Smooth muscle cell (in vitro differentiated cells): ENCODE measurements at regions not wholly inside any gene's neighbourhood (a gene's known extent, or its start where the extent isn't known, plus 50 kb on each side); places are given as distances from the start of the nearest gene placed in this dataset.
A peak's percentile ranks its signal among the peaks of the same experiment; 100 is the strongest.

Experiments used
- DNase-seq: peaks from one replicate; lab custom pipeline; 2025; ENCODE audit not compliant: unreplicated experiment; lab: John Stamatoyannopoulos, UW
- H2AFZ ChIP-seq: fragments of 200-600 bp; sonication (generic); 2 replicates; pipeline ENCODE4 v1.6.0; 2016; ENCODE audit warnings: antibody characterized with exemption, low read depth, mild to moderate bottlenecking
- H3F3A ChIP-seq: fragments of 200-600 bp; sonication (generic); 2 replicates; pipeline ENCODE4 v1.6.0; 2017; ENCODE audit warnings: antibody characterized with exemption, low read depth
- H3K27ac ChIP-seq: fragments of 200-600 bp; sonication (generic); 2 replicates; pipeline ENCODE4 v1.5.1; 2016; ENCODE audit warnings: low read depth, mild to moderate bottlenecking
- H3K27me3 ChIP-seq: fragments of 200-600 bp; sonication (generic); 2 replicates; pipeline ENCODE4 v1.6.1; 2016; ENCODE audit warnings: low read depth, mild to moderate bottlenecking
- H3K36me3 ChIP-seq: fragments of 200-600 bp; sonication (generic); 2 replicates; pipeline ENCODE4 v1.5.1; 2016; ENCODE audit warnings: low read depth
- H3K4me1 ChIP-seq: fragments of 200-600 bp; sonication (generic); 2 replicates; pipeline ENCODE4 v1.5.1; 2016; ENCODE audit warnings: low read depth
- H3K4me2 ChIP-seq: fragments of 200-600 bp; sonication (generic); 2 replicates; pipeline ENCODE4 v1.6.0; 2016; ENCODE audit warnings: mild to moderate bottlenecking
- H3K4me3 ChIP-seq: fragments of 200-600 bp; sonication (generic); 2 replicates; pipeline ENCODE4 v1.5.1; 2016; ENCODE audit warnings: mild to moderate bottlenecking
- H3K79me2 ChIP-seq: fragments of 200-600 bp; sonication (generic); 2 replicates; pipeline ENCODE4 v1.6.0; 2016; ENCODE audit warnings: low read depth, mild to moderate bottlenecking
- H3K9ac ChIP-seq: fragments of 200-600 bp; sonication (generic); 2 replicates; pipeline ENCODE4 v1.6.0; 2016; ENCODE audit warnings: low read depth
- H3K9me3 ChIP-seq: fragments of 200-600 bp; sonication (generic); replicated peaks from 2 replicates; pipeline ENCODE4 v1.5.1; 2016; ENCODE audit warnings: low read depth
- H4K20me1 ChIP-seq: fragments of 200-600 bp; sonication (generic); 2 replicates; pipeline ENCODE4 v1.6.0; 2016; ENCODE audit warnings: low read depth
- WGBS: methylation state at CpG from one replicate; pipeline ENCODE4 v1.1.7; 2016; ENCODE audit warnings: low lambda C conversion rate; 5-methylcytosine and 5-hydroxymethylcytosine counted together
- TF ChIP-seq, protein P1 (sequence below): fragments of 200-600 bp; sonication (generic); IDR thresholded peaks from 2 replicates; pipeline ENCODE4 v1.5.1; 2017; ENCODE audit warnings: borderline replicate concordance, mild to moderate bottlenecking, antibody characterized with exemption; ENCODE audit not compliant: insufficient read depth, poor library complexity, severe bottlenecking

DNA sequence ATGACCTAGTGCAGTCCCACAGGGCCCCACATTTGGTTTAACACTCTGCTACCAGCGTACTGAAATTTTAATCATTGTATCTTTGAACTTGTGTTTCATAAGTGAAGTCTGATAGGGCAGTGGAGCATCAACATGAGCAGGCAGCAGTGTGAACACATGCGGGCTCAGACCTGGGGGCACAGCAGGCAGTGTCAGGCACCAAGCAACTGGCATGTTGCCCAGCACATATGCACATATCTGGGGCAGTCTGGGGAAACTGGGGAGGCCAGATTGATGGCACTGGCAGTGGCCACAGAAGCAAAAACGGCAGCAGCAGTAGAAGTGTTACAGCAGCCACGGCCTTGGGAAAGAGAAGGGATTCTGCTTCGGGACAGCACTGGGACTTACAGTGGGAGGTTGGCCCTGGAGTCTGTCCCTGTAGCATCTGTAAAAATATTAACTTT, 353.9 kb upstream of the KCNMB2 start:
- peak overlapping the region; percentile 23 for H2AFZ ChIP-seq
- 86% methylated on average over 5 of the region's 5 CpGs for WGBS

DNA sequence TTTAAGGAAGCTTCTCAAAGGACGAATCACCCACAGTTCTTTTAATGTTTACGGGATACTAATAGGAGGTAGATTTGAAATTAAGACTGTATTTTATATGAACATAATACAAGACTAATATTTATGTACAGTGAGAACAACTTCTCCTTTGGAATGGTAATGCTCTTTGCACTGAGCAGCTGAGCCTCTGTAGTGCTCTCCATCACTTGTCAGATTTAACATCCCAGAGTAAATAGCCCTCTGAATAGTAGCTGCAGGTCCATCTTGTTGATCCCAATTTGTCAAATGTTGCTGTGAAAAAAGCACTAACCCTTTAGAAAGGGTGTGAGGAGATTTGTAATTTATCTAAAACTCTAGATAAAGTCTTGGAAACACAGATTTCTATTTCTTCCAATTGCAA, 351.4 kb upstream of the KCNMB2 start:
- 98% methylated on average over 2 of the region's 2 CpGs for WGBS
- no peaks in the 10 kb centered on the region for H3K27me3 ChIP-seq

More for the DNA sequence above, 353.9 kb upstream of the KCNMB2 start:
- no peaks in the 10 kb centered on the region for H3K4me1 ChIP-seq
- H3K27me3 ChIP-seq: no peaks in the 10 kb centered on the region
- no peaks in the 10 kb centered on the region for H3K79me2 ChIP-seq
- H3K4me3 ChIP-seq: no peak overlapping the region
- no peak overlapping the region for H3K9ac ChIP-seq
- H3F3A ChIP-seq: no peaks in the 10 kb centered on the region
- DNase-seq: no peak
- TF ChIP-seq, protein P1, sequence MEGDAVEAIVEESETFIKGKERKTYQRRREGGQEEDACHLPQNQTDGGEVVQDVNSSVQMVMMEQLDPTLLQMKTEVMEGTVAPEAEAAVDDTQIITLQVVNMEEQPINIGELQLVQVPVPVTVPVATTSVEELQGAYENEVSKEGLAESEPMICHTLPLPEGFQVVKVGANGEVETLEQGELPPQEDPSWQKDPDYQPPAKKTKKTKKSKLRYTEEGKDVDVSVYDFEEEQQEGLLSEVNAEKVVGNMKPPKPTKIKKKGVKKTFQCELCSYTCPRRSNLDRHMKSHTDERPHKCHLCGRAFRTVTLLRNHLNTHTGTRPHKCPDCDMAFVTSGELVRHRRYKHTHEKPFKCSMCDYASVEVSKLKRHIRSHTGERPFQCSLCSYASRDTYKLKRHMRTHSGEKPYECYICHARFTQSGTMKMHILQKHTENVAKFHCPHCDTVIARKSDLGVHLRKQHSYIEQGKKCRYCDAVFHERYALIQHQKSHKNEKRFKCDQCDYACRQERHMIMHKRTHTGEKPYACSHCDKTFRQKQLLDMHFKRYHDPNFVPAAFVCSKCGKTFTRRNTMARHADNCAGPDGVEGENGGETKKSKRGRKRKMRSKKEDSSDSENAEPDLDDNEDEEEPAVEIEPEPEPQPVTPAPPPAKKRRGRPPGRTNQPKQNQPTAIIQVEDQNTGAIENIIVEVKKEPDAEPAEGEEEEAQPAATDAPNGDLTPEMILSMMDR: no peak
- H3K9me3 ChIP-seq: no peaks in the 10 kb centered on the region
- no peaks in the 10 kb centered on the region for H3K36me3 ChIP-seq
- no peak overlapping the region for H3K4me2 ChIP-seq
- H4K20me1 ChIP-seq: no peaks in the 10 kb centered on the region
- no peak overlapping the region for H3K27ac ChIP-seq

DNA sequence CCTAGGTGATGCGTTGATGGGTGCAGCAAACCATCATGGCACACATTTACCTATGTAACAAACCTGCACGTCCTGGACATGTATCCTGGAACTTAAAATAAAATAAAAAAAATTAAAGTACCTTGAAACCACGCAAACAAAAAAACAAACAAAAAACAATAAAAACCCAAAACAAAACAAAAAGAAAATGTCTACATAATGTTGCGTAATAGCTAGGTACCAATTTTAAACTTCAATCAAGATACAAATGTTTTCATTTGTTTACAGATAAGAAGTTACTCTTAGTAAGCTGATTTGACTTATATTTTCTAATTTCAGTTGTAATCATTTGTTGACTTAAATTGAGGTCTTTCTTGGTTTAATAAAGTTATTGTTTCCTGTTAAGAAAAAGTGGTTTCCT, 349.6 kb upstream of the KCNMB2 start:
- no peak overlapping the region for H3K27ac ChIP-seq
- H3K4me1 ChIP-seq: no peaks in the 10 kb centered on the region
- TF ChIP-seq, protein P1: no peak
- H2AFZ ChIP-seq: no peak overlapping the region
- no peaks in the 10 kb centered on the region for H3F3A ChIP-seq
- H3K36me3 ChIP-seq: no peaks in the 10 kb centered on the region
- no peak overlapping the region for H3K4me2 ChIP-seq
- H4K20me1 ChIP-seq: no peaks in the 10 kb centered on the region
- H3K27me3 ChIP-seq: no peaks in the 10 kb centered on the region
- H3K9ac ChIP-seq: no peak overlapping the region
- H3K79me2 ChIP-seq: no peaks in the 10 kb centered on the region
- WGBS: 94% methylated on average over 4 of the region's 4 CpGs
- H3K9me3 ChIP-seq: no peaks in the 10 kb centered on the region
- no peak overlapping the region for H3K4me3 ChIP-seq
- no peak for DNase-seq

More for the DNA sequence above, 351.4 kb upstream of the KCNMB2 start:
- Histone ChIP-seq H3K9me3 (no peaks in the 10 kb centered on the region), H3K4me1 (no peaks in the 10 kb centered on the region), H2AFZ (no peak overlapping the region), H3K27ac (no peak overlapping the region), H3K4me3 (no peak overlapping the region), H4K20me1 (no peaks in the 10 kb centered on the region), H3K79me2 (no peaks in the 10 kb centered on the region), H3F3A (no peaks in the 10 kb centered on the region), H3K9ac (no peak overlapping the region), H3K36me3 (no peaks in the 10 kb centered on the region), H3K4me2 (no peak overlapping the region)
- no peak for DNase-seq
- TF ChIP-seq, protein P1: no peak

DNA sequence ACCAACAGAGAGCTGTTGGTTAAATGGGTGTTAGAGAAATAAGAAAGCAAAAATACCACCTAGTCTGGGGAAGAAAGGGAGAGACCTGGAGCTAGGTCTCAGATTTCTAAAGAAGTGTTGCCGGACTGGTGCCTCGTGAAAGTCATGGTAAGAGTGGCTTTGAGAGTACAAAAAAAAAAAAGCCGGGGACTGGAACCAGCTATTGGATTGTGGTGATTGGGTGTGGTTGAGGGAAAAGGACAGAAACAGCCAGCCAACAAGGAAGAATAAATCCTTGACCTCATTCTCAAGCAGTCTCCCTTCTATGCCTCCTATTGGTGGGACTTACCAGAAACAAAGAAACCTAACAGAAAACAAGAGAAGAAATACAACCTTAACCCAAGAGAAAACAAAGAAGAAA, 346.4 kb upstream of the KCNMB2 start:
- no peak overlapping the region for H2AFZ ChIP-seq
- TF ChIP-seq, protein P1: no peak
- 74% methylated on average over 3 of the region's 3 CpGs for WGBS

More for the DNA sequence above, 346.4 kb upstream of the KCNMB2 start:
- H3K27me3 ChIP-seq: no peaks in the 10 kb centered on the region
- DNase-seq: no peak
- H3K4me3 ChIP-seq: no peak overlapping the region
- no peaks in the 10 kb centered on the region for H3F3A ChIP-seq
- no peaks in the 10 kb centered on the region for H3K36me3 ChIP-seq
- no peak overlapping the region for H3K9ac ChIP-seq
- no peaks in the 10 kb centered on the region for H3K79me2 ChIP-seq
- H3K9me3 ChIP-seq: no peaks in the 10 kb centered on the region
- no peaks in the 10 kb centered on the region for H4K20me1 ChIP-seq
- H3K27ac ChIP-seq: no peak overlapping the region
- no peak overlapping the region for H3K4me2 ChIP-seq
- H3K4me1 ChIP-seq: no peaks in the 10 kb centered on the region
